ENCODE measurements at regions not wholly inside any gene's neighbourhood (a gene's known extent, or its start where the extent isn't known, plus 50 kb on each side); places are given as distances from the start of the nearest gene placed in this dataset.

DNA sequence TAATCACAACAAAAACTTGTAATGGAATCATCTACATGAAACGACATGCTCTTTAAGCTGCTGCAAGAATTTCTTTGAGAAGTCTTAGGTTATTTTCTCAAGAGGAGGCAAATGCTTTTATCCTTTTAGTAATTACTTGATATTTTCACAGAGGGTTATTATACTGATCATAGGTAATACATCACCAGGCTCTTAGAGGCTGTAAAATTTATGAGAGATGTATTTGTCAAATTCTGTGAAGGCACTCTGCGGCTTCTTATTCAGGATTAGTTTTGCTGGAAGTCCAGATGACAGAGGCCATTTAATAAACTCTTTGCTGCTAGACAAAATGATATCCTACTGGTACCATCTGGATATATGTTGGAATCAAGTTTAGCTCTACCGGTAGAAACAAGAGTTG lies 624.3 kb upstream of the BRINP3 start:
- intact Hi-C loops (cut with DNase I), result no loop called here
- Histone ChIP-seq H3K27ac (no peak overlapping the region), H3K36me3 (no peaks in the 10 kb centered on the region), H3K27me3 (no peaks in the 10 kb centered on the region), H3K4me3 (no peak overlapping the region), H3K9me3 (no peaks in the 10 kb centered on the region), H3K4me1 (no peaks in the 10 kb centered on the region)
- TF ChIP-seq, protein P1, sequence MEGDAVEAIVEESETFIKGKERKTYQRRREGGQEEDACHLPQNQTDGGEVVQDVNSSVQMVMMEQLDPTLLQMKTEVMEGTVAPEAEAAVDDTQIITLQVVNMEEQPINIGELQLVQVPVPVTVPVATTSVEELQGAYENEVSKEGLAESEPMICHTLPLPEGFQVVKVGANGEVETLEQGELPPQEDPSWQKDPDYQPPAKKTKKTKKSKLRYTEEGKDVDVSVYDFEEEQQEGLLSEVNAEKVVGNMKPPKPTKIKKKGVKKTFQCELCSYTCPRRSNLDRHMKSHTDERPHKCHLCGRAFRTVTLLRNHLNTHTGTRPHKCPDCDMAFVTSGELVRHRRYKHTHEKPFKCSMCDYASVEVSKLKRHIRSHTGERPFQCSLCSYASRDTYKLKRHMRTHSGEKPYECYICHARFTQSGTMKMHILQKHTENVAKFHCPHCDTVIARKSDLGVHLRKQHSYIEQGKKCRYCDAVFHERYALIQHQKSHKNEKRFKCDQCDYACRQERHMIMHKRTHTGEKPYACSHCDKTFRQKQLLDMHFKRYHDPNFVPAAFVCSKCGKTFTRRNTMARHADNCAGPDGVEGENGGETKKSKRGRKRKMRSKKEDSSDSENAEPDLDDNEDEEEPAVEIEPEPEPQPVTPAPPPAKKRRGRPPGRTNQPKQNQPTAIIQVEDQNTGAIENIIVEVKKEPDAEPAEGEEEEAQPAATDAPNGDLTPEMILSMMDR (IDR thresholded peaks at IDR 0.05), result no peak
- DNase-seq, result no peak
- ATAC-seq, result no peak

DNA sequence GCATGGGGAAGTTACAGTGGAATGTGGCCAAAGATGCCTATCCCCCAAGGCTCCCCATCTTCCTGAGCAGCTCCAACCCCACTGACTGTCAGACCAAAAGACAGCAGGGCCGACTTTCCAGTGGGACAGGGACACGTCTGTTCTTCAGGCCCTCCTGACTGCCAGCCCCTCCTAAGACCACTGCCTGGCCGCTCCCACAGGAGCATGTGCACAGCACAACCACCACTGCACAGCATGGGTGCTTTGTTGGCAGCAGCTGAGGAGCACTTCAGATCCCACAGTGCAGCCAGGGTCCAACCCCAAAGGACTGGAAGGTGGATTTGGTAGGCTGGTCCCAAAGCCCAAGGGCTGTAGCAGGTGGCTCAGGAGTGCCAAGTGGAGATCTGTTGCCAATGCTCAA lies 648.3 kb upstream of the BRINP3 start:
- peak; percentile 44 for DNase-seq
- H3K9me3 ChIP-seq, result no peaks in the 10 kb centered on the region

DNA sequence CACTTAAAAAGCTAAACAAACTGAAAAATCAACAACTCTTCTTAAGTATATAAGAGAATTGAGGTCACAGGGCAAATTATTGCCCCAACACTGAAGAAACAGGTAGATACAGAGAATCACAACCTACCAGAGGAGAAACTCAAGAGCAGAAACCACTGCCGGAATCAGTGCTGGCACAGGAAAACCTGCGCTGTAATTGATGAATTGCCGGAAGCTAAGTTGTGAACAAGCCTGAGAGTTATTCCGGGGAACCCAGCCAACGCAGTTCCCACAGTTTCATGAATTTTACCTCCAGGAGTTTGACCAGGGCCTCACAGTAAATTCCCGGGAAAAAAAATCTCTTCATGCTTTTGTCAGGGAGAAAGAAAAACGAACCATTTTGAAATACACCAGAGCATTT lies 657.1 kb upstream of the BRINP3 start:
- no peaks in the 10 kb centered on the region for H3K4me1 ChIP-seq
- H3K36me3 ChIP-seq, result no peaks in the 10 kb centered on the region
- no peak overlapping the region for H3K27ac ChIP-seq
- TF ChIP-seq, protein P1 (IDR thresholded peaks at IDR 0.05), result no peak
- no peak for DNase-seq
- intact Hi-C loops (cut with DNase I), result no loop called here
- no peaks in the 10 kb centered on the region for H3K27me3 ChIP-seq
- H3K4me3 ChIP-seq, result no peak overlapping the region
- H3K9me3 ChIP-seq, result no peaks in the 10 kb centered on the region
- no peak for ATAC-seq

More for the DNA sequence above, 648.3 kb upstream of the BRINP3 start:
- H3K36me3 ChIP-seq, result no peaks in the 10 kb centered on the region
- ATAC-seq, result peak; percentile 15
- H3K4me1 ChIP-seq, result no peaks in the 10 kb centered on the region
- TF ChIP-seq, protein P1 (IDR thresholded peaks at IDR 0.05), result no peak
- intact Hi-C loops (cut with DNase I), result no loop called here
- no peaks in the 10 kb centered on the region for H3K27me3 ChIP-seq
- no peak overlapping the region for H3K4me3 ChIP-seq
- no peak overlapping the region for H3K27ac ChIP-seq

DNA sequence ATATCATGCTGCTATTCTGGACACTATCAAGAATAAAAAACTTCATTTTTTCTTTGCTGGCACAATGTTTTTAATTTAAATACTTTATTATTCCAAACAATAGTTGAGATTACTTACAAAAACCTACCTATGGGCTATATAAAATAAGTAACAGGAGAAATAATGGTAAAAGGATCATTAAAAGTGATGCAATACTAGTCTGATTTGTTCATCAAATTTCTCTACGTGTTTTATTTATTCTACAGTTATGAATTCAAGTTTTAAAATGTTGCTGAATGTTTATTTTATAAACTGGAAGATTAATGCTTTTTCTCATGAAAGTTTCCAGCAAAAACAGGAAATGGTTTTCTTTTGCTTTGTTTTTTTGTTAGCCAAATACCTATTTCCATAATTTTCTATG lies 662.4 kb upstream of the BRINP3 start:
- H3K27me3 ChIP-seq, result no peaks in the 10 kb centered on the region
- intact Hi-C loops (cut with DNase I), result no loop called here
- no peak for ATAC-seq
- H3K27ac ChIP-seq, result no peak overlapping the region
- no peak overlapping the region for H3K4me3 ChIP-seq
- H3K4me1 ChIP-seq, result no peaks in the 10 kb centered on the region
- DNase-seq, result no peak
- TF ChIP-seq, protein P1 (IDR thresholded peaks at IDR 0.05), result no peak
- no peaks in the 10 kb centered on the region for H3K36me3 ChIP-seq
- H3K9me3 ChIP-seq, result no peaks in the 10 kb centered on the region

DNA sequence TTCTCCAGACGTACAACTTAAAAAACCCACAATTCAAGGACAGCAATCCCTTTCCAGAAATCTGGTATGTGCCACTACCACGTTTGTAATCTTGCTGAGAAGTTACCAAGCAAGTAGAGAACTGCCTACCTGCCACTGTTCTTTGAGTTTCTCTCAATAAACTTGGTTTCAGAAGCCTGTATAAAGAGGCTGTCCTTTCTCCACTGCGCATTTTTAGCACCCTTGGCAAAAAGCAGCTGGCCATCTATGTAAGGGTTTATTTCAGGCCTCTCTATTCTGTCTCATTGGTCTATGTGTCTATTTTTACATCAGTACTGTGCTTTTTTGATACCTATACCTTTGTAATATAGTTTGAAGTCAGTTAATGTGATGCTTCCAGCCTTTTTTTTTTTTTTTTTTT lies 665.1 kb upstream of the BRINP3 start:
- no peak for DNase-seq
- no peaks in the 10 kb centered on the region for H3K4me1 ChIP-seq
- TF ChIP-seq, protein P1 (IDR thresholded peaks at IDR 0.05), result no peak
- intact Hi-C loops (cut with DNase I), result no loop called here
- ATAC-seq, result no peak
- no peaks in the 10 kb centered on the region for H3K27me3 ChIP-seq
- no peak overlapping the region for H3K27ac ChIP-seq
- H3K9me3 ChIP-seq, result no peaks in the 10 kb centered on the region
- no peaks in the 10 kb centered on the region for H3K36me3 ChIP-seq
- H3K4me3 ChIP-seq, result no peak overlapping the region

DNA sequence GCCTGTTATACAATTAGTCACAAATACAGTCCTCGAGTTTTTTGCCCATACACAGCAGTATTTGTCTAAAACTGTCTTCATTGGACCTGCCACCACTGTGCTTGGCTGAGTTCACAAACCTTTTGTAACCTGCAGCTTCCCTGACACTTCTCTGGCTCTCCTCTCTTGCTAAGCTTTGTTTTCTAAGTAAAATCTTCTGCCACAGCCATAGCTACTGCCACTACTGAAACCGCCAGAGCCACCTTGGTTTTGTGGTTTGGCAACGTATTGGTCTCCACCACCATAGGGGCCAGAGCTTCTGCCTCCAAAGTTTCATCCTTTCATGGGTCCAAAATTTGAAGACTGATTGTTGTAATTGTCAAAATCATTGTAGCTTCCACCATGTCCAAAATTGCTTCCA lies 668.2 kb upstream of the BRINP3 start:
- H3K9me3 ChIP-seq, result no peaks in the 10 kb centered on the region
- no peak overlapping the region for H3K27ac ChIP-seq
- no peak for DNase-seq
- intact Hi-C loops (cut with DNase I), result no loop called here
- H3K4me3 ChIP-seq, result no peak overlapping the region
- H3K27me3 ChIP-seq, result no peaks in the 10 kb centered on the region
- ATAC-seq, result no peak
- H3K4me1 ChIP-seq, result no peaks in the 10 kb centered on the region
- no peaks in the 10 kb centered on the region for H3K36me3 ChIP-seq
- TF ChIP-seq, protein P1 (IDR thresholded peaks at IDR 0.05), result no peak
